ENCODE measurements at regions not wholly inside any gene's neighbourhood (a gene's known extent, or its start where the extent isn't known, plus 50 kb on each side); places are given as distances from the start of the nearest gene placed in this dataset.

- H3K4me3 ChIP-seq (ENCODE audit: low read length), result no peak overlapping the region
- H3K36me3 ChIP-seq (ENCODE audit: control insufficient read depth, insufficient read depth, low read length), result no peaks in the 10 kb centered on the region
- H3K9me3 ChIP-seq (ENCODE audit: control insufficient read depth, low read length), result no peaks in the 10 kb centered on the region
- H3K9ac ChIP-seq (ENCODE audit: low read length), result no peak overlapping the region
- no peaks in the 10 kb centered on the region for H3K4me1 ChIP-seq (ENCODE audit: control insufficient read depth, insufficient read depth, low read length)
- no peaks in the 10 kb centered on the region for H3K27me3 ChIP-seq (ENCODE audit: control insufficient read depth, insufficient read depth, low read length)
Measured at GRCh38 chr16:73599870-73600269, 551.9 kb upstream of the ZFHX3 start.

- Histone ChIP-seq H3K4me1 (ENCODE audit: control insufficient read depth, insufficient read depth, low read length) (no peaks in the 10 kb centered on the region), H3K9ac (ENCODE audit: low read length) (no peak overlapping the region), H3K27me3 (ENCODE audit: control insufficient read depth, insufficient read depth, low read length) (no peaks in the 10 kb centered on the region), H3K9me3 (ENCODE audit: control insufficient read depth, low read length) (no peaks in the 10 kb centered on the region), H3K4me3 (ENCODE audit: low read length) (no peak overlapping the region), H3K36me3 (ENCODE audit: control insufficient read depth, insufficient read depth, low read length) (no peaks in the 10 kb centered on the region)
Measured at GRCh38 chr16:73599351-73599750, 551.4 kb upstream of the ZFHX3 start.

- Histone ChIP-seq H3K9ac (ENCODE audit: low read length) (no peak overlapping the region), H3K4me1 (ENCODE audit: control insufficient read depth, insufficient read depth, low read length) (no peaks in the 10 kb centered on the region), H3K36me3 (ENCODE audit: control insufficient read depth, insufficient read depth, low read length) (no peaks in the 10 kb centered on the region), H3K27me3 (ENCODE audit: control insufficient read depth, insufficient read depth, low read length) (no peaks in the 10 kb centered on the region), H3K4me3 (ENCODE audit: low read length) (no peak overlapping the region), H3K9me3 (ENCODE audit: control insufficient read depth, low read length) (no peaks in the 10 kb centered on the region)
Measured at GRCh38 chr16:73584157-73584556, 536.2 kb upstream of the ZFHX3 start.

GRCh38 chr16:73572135-73572828 is 524.4 kb upstream of the ZFHX3 start:
- no peak overlapping the region for H3K9ac ChIP-seq (ENCODE audit: low read length)
- no peaks in the 10 kb centered on the region for H3K4me1 ChIP-seq (ENCODE audit: control insufficient read depth, insufficient read depth, low read length)
- no peaks in the 10 kb centered on the region for H3K9me3 ChIP-seq (ENCODE audit: control insufficient read depth, low read length)
- no peaks in the 10 kb centered on the region for H3K27me3 ChIP-seq (ENCODE audit: control insufficient read depth, insufficient read depth, low read length)
- no peaks in the 10 kb centered on the region for H3K36me3 ChIP-seq (ENCODE audit: control insufficient read depth, insufficient read depth, low read length)
- H3K4me3 ChIP-seq (ENCODE audit: low read length), result no peak overlapping the region

- no peaks in the 10 kb centered on the region for H3K4me1 ChIP-seq (ENCODE audit: control insufficient read depth, insufficient read depth, low read length)
- no peaks in the 10 kb centered on the region for H3K9me3 ChIP-seq (ENCODE audit: control insufficient read depth, low read length)
- H3K36me3 ChIP-seq (ENCODE audit: control insufficient read depth, insufficient read depth, low read length), result no peaks in the 10 kb centered on the region
- no peak overlapping the region for H3K9ac ChIP-seq (ENCODE audit: low read length)
- H3K27me3 ChIP-seq (ENCODE audit: control insufficient read depth, insufficient read depth, low read length), result no peaks in the 10 kb centered on the region
- H3K4me3 ChIP-seq (ENCODE audit: low read length), result no peak overlapping the region
Measured at GRCh38 chr16:73569266-73569980, 521.5 kb upstream of the ZFHX3 start.

- no peaks in the 10 kb centered on the region for H3K9me3 ChIP-seq (ENCODE audit: control insufficient read depth, low read length)
- H3K4me1 ChIP-seq (ENCODE audit: control insufficient read depth, insufficient read depth, low read length), result no peaks in the 10 kb centered on the region
- no peaks in the 10 kb centered on the region for H3K27me3 ChIP-seq (ENCODE audit: control insufficient read depth, insufficient read depth, low read length)
- no peak overlapping the region for H3K4me3 ChIP-seq (ENCODE audit: low read length)
- no peak overlapping the region for H3K9ac ChIP-seq (ENCODE audit: low read length)
- H3K36me3 ChIP-seq (ENCODE audit: control insufficient read depth, insufficient read depth, low read length), result no peaks in the 10 kb centered on the region
Measured at GRCh38 chr16:73568769-73569168, 520.8 kb upstream of the ZFHX3 start.

- no peaks in the 10 kb centered on the region for H3K9me3 ChIP-seq (ENCODE audit: control insufficient read depth, low read length)
- no peaks in the 10 kb centered on the region for H3K27me3 ChIP-seq (ENCODE audit: control insufficient read depth, insufficient read depth, low read length)
- H3K36me3 ChIP-seq (ENCODE audit: control insufficient read depth, insufficient read depth, low read length), result no peaks in the 10 kb centered on the region
- no peak overlapping the region for H3K4me3 ChIP-seq (ENCODE audit: low read length)
- H3K4me1 ChIP-seq (ENCODE audit: control insufficient read depth, insufficient read depth, low read length), result no peaks in the 10 kb centered on the region
- H3K9ac ChIP-seq (ENCODE audit: low read length), result no peak overlapping the region
Measured at GRCh38 chr16:73565925-73566324, 518.0 kb upstream of the ZFHX3 start.

GRCh38 chr16:73565263-73565662 is 517.3 kb upstream of the ZFHX3 start:
- Histone ChIP-seq H3K36me3 (ENCODE audit: control insufficient read depth, insufficient read depth, low read length) (no peaks in the 10 kb centered on the region), H3K27me3 (ENCODE audit: control insufficient read depth, insufficient read depth, low read length) (no peaks in the 10 kb centered on the region), H3K4me1 (ENCODE audit: control insufficient read depth, insufficient read depth, low read length) (no peaks in the 10 kb centered on the region), H3K4me3 (ENCODE audit: low read length) (no peak overlapping the region), H3K9ac (ENCODE audit: low read length) (no peak overlapping the region), H3K9me3 (ENCODE audit: control insufficient read depth, low read length) (no peaks in the 10 kb centered on the region)

GRCh38 chr16:73563709-73564108 is 515.8 kb upstream of the ZFHX3 start:
- Histone ChIP-seq H3K27me3 (ENCODE audit: control insufficient read depth, insufficient read depth, low read length) (no peaks in the 10 kb centered on the region), H3K9ac (ENCODE audit: low read length) (no peak overlapping the region), H3K4me3 (ENCODE audit: low read length) (no peak overlapping the region), H3K36me3 (ENCODE audit: control insufficient read depth, insufficient read depth, low read length) (no peaks in the 10 kb centered on the region), H3K9me3 (ENCODE audit: control insufficient read depth, low read length) (no peaks in the 10 kb centered on the region), H3K4me1 (ENCODE audit: control insufficient read depth, insufficient read depth, low read length) (no peaks in the 10 kb centered on the region)

GRCh38 chr16:73560497-73560896 is 512.6 kb upstream of the ZFHX3 start:
- H3K36me3 ChIP-seq (ENCODE audit: control insufficient read depth, insufficient read depth, low read length), result no peaks in the 10 kb centered on the region
- no peak overlapping the region for H3K9ac ChIP-seq (ENCODE audit: low read length)
- no peaks in the 10 kb centered on the region for H3K9me3 ChIP-seq (ENCODE audit: control insufficient read depth, low read length)
- H3K4me1 ChIP-seq (ENCODE audit: control insufficient read depth, insufficient read depth, low read length), result no peaks in the 10 kb centered on the region
- no peaks in the 10 kb centered on the region for H3K27me3 ChIP-seq (ENCODE audit: control insufficient read depth, insufficient read depth, low read length)
- no peak overlapping the region for H3K4me3 ChIP-seq (ENCODE audit: low read length)

- Histone ChIP-seq H3K36me3 (ENCODE audit: control insufficient read depth, insufficient read depth, low read length) (no peaks in the 10 kb centered on the region), H3K27me3 (ENCODE audit: control insufficient read depth, insufficient read depth, low read length) (no peaks in the 10 kb centered on the region), H3K9ac (ENCODE audit: low read length) (no peak overlapping the region), H3K4me1 (ENCODE audit: control insufficient read depth, insufficient read depth, low read length) (no peaks in the 10 kb centered on the region), H3K4me3 (ENCODE audit: low read length) (no peak overlapping the region), H3K9me3 (ENCODE audit: control insufficient read depth, low read length) (no peaks in the 10 kb centered on the region)
Measured at GRCh38 chr16:73558219-73558618, 510.3 kb upstream of the ZFHX3 start.

GRCh38 chr16:73553941-73554660 is 506.2 kb upstream of the ZFHX3 start:
- Histone ChIP-seq H3K36me3 (ENCODE audit: control insufficient read depth, insufficient read depth, low read length) (no peaks in the 10 kb centered on the region), H3K4me1 (ENCODE audit: control insufficient read depth, insufficient read depth, low read length) (no peaks in the 10 kb centered on the region), H3K4me3 (ENCODE audit: low read length) (no peak overlapping the region), H3K9me3 (ENCODE audit: control insufficient read depth, low read length) (no peaks in the 10 kb centered on the region), H3K27me3 (ENCODE audit: control insufficient read depth, insufficient read depth, low read length) (no peaks in the 10 kb centered on the region), H3K9ac (ENCODE audit: low read length) (no peak overlapping the region)
